ENCODE measurements at regions not wholly inside any gene's neighbourhood (a gene's known extent, or its start where the extent isn't known, plus 50 kb on each side); places are given as distances from the start of the nearest gene placed in this dataset.

GRCh38 chr5:120155873-120156272, 308.2 kb upstream of the PRR16 start:
- TF ChIP-seq POLR2A (IDR thresholded peaks at IDR 0.05) (no peak), CTCF (IDR thresholded peaks at IDR 0.05) (no peak)
